Stimulated activated CD8-positive, alpha-beta memory T cell treated with anti-CD3 and anti-CD28 coated beads, Interleukin-4, amount 100 ng/mL, for 1 hour (primary cell): ENCODE measurements at regions not wholly inside any gene's neighbourhood (a gene's known extent, or its start where the extent isn't known, plus 50 kb on each side); places are given as distances from the start of the nearest gene placed in this dataset.

ENCODE experiments used
- DNase-seq, 2 donors: peaks; one replicate each; pipeline ENCODE4 v3.0.0-alpha.2; 2020; ENCODE audit warnings: low read depth in 2 of 2, low spot score in 1 of 2

DNA sequence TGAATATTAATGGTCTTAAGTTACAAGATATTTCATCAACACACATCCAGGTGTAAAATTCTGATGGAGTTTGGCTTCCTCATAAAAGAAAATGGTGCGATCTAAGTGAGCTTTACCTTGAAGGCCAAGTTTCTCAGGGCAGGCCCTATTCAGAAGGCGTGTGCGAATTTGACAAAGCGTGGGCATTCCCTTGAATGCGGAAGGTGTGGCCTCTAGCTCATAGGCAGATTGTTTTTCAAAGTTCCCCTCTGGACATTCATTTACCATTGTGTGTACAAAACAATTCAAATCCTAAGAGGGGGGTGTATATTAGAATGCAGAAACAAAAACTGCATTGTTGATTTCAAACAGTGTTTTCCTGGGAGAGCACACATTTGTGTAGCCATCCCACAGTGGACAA, 411.9 kb upstream of the PKN2 start:
- no peak for DNase-seq

DNA sequence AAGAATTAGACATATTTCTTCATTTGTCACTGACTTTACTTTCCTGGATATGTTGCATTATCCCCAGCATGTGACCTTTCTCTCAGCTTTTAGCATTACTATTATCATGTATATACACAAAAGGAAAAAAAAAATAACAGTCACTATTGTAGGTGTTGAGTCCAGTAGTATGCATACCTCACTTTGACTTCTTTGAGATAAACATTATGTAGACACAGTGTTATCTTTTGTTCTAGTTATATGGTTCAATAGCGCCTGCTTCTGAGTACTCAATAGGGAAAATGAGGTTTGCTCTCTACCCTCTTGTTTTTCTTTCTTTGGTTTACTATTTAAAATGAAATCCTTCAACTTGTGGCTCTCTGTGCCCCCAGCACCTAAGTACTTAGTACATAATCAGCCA, 409.6 kb upstream of the PKN2 start:
- DNase-seq = no peak

DNA sequence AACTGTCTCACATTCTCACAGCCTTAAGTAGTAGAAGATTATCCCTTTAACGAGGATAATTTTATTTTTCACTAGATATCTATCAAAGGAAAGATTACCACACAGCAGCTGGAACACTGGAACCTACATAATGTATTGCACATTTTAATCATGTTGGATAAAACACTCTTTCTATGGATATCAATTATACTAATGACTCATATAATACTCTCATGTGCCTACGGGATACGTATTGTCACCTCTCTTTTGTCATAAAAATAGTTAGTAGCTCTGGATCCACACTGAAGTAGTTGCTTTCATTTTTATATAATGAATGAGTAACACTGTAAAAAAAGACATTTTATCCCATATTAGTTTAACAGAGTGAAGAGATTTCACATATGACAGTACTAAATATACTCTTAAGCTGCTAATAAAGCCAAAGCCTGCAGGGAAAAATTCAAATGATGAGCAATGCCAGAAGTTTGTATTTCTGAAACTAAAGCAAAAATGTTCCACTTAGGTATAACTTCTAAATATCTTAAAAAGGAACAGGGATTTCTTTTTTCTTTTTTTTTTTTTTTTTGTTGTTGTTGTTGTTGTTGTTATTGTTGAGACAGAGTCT, 408.7 kb upstream of the PKN2 start:
- DNase-seq = no peak

DNA sequence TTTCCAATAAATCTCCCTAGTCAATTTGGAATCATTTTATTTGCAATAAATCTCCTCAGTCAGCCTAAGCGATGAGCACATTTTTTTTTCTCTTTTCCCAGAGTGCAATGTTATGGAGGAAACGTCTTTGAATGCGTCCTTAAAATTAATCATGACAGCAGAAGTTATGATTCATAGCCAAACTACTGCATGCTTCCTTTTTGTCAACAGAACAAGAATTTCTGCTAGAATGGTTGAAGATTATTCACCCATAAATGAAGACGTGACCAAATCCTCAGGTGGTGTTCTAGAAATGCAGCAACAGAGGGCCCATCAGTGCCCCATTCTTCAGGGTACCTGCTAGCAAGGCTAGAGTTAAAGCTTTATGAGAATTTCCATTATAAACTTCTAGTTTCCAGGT, 407.9 kb upstream of the PKN2 start:
- DNase-seq = no peak

DNA sequence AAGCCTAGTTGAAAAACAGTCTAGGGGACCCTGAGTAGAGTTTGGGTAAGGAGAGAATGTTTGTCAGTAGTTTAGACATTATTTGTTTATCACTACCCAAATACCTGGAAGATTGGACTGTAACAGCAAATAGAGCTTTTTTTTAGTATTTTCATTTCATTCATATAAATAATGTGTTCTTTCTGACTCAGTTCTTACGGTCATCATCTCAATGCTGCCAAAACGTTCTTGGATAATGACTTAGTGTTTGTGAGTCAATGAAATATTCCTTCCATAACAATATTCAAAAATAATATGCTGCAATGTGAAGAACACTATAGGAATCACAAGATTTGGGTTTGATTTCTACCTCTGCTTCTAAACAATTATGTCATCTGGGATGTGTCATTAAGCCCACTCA, 400.0 kb upstream of the PKN2 start:
- no peak for DNase-seq

DNA sequence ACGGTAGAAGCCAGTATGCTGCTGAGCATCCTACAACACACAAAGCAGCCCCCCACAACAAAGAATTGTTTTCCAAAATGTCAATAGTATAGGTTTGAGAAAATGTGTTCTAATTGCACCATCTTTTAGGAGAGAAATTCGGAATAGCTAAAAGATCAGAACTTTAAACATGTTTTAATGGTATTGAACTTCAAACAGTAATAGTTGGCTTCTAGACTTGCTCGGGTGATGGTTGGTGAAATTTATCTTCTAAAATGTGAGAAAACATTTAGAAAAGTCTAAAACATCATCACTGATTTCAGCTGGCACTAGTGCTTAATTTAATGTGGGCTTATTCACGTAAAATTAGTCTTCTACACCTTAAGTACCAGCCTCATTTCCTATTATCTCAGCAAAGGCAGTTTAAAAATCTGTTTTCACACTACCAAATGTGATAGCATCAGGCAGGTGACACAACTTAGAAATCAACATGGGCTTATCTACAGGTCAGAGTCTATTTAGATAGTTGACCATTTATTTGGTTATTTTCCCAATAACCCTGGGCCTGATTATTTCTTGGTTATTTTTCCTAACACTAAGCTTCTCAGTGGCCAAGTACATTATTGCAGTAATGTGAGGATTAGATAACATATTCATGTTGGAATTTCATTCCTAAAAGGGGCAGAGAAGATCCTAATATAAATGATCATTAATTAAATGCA, 399.3 kb upstream of the PKN2 start:
- DNase-seq = no peak

DNA sequence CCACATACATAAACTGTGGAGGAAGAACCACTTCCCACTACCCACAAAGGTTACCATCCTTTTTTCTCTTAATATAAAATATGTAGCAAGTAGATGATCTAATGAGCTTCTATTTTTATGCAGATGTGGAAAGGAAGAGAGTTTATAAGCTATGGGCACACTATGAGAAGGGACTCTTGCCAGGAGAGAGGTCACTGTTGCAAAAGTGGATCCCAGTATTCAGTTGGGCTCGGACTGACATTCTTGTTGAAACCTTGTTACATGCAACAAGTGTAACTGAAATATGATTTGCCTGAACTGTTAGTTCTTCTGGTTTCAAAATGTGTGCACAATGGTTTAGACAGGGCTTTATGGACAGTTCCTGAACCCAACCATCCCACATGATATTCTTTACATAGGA, 397.4 kb upstream of the PKN2 start:
- DNase-seq = no peak

DNA sequence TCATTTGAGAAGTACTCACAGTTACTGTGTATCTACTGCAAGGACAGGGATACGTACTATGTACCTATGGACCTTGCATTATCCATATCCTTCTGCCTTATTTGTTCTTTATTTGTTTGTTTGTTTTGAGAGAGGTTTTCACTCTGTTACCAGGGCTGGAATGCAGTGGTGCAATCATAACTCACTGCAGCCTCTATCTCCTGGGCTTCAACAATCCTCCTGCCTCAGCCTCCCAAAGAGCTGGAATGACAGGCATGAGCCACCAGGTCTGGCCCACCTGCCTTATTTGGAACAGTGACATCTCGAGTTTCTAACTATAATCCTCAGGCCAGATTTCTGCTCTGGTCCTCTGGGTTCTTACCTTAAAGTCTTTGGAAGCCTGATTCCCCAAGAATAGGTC, 395.5 kb upstream of the PKN2 start:
- DNase-seq = no peak

DNA sequence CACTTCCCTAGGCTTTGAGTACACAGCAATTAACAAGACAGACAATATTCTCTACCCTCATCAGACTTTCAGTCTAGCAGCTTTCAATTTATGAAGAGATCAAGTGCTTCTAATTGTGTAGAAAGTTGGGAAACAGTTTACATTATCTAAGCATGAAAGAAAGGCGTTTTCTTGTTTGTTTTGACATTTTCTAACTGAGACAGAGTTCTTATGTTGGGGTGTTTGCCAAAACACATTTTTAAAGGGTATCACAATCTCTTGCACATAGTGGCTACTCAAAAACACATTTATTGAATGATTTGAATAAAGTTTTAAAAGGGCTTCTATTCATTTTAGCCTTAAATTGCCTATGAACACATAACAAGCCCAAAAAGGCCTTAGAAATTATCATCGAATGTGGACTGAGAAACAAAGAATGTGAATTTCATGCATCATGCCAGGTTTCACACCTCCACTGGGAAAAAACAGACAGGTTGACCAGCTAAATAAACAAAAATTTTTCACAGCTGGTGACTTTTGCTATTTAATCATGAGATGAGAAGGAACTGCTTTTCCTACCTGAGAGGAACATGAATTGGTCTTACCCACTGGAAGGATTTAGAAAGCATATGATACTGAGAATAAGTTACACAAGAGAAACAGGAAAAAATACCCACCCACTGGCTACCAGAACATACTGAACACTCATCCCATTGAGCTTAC, 394.5 kb upstream of the PKN2 start:
- no peak for DNase-seq

DNA sequence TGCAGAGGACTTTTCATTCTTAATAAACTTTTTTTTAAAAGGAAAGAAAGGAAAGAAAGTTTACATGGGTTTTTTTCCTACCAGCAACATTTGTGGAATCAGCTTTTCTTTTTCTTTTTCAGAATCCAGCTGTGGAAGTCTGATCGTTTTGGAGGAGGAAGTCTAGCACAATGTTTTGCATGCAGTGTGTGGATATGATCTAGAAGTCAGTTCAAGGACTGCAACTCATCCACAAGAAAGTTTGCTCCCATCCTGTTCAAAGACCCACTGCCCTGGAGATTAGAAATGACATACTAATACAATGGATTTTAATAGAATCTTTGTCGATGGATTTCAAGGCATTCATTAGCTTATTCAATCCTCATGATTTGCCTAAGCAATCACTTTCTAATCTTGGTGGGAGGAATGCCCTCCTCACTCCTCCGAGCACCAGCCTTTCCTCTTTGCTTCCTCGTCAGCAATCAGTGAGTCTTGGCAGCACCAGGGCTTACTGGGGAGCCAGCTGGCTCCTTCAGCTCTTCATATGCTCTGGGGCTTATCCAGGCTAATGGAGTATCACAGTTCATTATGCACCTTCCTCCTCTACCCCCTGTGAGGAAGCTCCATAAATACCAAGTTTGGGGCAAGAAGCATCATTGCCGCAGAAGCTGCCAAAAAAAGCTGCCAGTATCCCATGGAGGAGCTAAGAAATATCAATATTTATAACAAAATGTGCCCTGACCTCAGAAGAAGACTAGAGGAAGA, 392.3 kb upstream of the PKN2 start:
- no peak for DNase-seq

DNA sequence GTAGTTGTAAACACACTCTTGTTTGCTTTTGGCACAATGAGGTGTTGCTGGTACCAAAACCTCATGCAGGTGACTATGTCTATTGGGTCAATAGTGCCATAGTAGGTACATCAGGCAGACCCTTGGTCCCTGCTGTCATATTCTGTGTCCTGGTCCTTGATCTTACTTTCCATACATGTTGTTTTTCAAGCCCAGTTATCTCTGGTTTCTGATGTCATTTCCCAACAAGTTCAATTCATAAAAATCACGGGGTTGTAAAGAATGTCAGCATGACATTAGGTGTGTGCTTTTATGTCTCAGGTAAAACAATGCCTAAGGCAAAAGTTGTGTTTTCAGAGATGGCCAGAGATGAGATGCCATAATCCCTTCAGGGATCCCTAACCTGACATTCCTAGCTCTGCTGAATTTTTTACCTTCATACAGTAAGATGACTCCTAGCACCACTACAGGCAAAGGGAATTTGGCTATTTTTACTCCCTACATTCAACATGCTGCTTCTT, 390.3 kb upstream of the PKN2 start:
- no peak for DNase-seq

DNA sequence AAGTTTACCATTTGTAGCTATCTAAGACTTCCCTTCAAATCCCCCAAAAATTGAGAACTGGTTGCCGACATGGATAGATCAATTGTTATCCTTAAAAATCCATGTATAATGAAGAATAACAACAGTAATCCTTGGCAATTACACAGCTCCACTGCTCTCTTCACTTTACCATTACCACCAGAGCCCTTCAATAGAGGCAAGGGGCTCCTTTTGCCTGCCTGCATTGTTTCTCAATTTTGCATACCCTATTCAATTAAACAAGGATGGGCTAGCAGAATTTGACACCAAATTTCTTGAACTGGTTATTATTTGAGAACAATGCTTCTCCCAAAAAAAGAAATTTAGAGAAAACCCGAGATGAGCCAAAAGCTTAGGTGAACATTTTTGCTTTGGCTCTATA, 387.8 kb upstream of the PKN2 start:
- DNase-seq = no peak

DNA sequence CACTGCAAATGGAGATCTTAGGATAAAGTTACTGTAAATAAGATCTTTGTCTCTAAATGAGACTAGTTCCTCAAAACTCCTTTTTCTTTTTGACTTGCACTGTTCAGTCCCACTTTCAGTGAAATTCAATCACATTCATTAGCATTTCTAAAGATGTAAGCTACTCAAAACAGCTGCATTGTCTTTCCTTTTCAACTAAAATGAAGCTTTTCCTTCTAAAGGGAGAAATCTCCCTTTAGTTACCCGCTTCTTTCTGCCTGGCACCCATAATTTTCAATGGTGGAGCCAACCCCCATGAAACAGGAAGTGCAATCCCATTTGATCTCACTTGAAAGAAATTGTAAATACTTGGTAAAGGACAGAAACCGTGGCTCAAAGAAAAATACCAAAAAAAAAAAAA, 387.4 kb upstream of the PKN2 start:
- no peak for DNase-seq

DNA sequence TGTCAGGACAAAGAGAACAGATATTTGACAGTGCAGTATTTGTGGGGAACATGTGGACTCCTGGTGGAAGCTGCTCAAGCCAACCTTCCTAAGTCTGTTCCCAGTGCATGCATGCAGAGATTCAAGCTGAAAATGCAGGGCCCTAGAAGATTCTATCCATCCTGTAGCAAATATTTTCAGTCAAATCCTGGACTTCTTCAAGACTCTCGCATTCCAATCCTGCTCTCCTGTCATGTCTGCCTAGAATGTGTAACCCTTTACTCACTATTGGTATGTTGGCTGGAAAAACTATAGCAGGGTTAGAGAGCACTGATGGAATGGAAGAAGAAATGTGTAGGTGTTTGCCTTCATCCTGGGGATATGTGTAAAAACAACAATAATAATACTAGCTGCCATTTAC, 385.6 kb upstream of the PKN2 start:
- no peak for DNase-seq

DNA sequence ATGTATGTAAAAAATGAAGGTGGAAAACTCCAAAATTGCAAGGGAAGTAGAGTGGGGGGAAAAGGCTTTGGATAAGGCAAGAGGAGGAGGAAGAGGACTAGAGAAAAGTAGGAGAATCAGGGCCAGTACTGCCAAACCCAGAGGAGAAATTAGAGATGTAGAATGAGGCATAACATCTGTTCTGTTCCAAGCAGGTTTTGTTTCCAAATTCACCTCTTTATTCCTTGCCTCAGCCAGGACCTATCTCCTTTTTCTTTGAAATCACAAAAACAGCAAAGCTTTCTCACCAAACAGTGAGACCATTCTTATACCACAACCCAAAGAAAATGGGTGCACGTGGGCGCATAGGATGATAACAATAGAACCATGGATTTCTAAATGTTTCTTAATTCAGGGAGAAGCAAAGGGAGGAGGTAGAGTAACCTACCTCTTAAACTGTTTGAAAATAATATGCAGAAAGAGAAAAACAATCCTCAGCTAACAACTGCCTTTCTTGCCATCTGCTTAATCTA, 383.3 kb upstream of the PKN2 start:
- DNase-seq = no peak

DNA sequence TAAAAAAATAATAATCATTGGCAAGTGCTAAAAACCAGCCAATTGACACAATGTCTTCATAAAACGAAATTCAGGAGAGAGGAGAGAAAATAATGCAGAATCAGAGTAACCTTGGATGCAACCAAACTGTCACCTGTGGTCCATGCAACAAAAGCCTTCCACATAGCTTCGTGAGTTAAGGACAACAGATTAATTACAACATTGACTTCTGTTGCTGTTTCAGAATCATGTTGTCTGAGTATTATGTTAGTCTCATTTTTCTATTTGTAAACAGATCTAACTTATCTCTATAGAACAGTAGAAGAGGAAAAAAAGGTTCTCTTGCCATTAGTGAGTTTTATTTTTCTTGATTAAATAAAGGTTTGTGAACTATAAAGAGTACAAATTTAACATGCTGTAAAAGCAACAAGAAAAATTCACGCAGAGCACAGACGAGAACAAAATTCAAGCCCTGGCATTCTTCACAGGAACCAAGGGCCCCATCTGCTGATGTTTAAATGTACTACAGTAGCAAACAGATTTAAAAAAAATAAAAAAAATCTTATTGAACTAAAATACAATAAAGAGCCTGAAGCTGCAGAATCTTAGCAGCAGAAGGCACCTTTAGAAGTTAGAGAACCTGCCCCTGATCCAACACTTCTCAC, 381.1 kb upstream of the PKN2 start:
- no peak for DNase-seq

DNA sequence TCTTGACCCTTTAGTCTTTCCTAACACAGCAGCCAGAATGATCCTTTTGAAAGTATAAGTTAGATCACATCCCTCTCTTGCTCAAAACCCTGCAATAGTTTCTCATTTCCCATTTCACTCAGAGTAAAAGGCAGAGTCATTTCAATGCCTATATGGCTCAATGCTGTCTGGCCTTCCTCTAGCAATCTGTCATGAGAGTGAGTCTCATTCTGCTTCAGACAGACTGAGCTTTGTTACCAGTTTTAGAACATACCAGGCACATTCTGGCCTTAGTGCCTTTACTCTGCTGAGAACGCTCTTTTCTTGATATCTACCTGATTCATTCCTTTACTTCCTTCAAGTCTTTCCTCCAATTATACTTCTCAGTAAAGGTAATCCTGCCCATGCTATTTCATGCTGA, 372.8 kb upstream of the PKN2 start:
- no peak for DNase-seq

DNA sequence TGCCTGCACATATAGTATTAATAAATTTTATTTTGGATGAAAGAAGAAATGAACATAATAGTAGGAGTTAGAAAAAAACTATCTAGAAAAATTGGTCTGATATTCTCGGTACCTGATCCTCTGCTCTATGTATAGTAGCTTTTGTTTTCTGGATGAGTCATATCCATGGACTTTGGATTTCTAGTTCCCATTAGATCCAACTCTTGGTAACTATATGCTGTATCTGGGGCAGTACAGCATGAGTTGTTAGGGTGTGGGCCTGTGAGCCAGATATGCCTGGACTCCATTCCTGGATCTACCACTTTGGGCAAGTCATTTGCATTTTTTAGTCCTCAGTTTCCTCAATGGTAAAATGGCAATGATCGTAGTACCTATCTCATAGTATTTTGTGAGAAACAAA, 372.2 kb upstream of the PKN2 start:
- no peak for DNase-seq

DNA sequence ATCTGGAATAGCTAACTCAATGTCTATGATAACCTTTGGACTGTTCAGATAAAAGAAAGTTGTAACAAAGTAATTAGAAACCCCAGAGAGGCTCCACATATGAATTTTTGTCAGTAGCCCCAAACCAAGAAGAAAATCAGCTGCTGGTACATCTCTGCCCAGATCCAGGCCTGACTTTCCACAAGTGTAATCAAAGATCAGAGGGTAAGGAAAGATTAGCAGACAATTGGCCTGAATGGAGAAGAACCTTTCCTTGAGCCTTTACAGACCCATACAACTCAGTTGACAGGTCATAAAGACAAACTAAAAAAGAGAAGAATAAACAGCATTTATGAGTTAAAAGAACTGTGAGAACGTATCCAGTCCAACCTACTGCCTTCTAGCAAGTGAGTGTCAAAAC, 366.7 kb upstream of the PKN2 start:
- DNase-seq = no peak

DNA sequence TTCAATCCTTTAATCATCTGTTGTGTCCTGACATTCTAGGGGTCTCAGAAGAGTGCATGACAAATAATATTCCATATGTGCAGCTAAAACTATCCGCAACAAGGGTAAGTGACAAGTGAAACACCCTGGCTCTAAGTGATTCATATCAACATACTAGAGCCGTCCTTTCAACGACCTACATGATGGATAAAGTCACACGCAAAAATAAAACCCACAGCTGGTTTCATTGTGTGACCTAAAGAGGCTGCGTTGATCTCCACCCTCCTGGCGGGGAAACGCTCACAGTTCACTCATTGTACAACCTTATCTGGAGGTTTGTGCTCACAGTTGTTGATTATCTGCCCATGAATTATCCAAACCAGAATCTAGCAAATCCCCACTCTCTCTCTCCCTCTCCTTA, 365.3 kb upstream of the PKN2 start:
- no peak for DNase-seq

DNA sequence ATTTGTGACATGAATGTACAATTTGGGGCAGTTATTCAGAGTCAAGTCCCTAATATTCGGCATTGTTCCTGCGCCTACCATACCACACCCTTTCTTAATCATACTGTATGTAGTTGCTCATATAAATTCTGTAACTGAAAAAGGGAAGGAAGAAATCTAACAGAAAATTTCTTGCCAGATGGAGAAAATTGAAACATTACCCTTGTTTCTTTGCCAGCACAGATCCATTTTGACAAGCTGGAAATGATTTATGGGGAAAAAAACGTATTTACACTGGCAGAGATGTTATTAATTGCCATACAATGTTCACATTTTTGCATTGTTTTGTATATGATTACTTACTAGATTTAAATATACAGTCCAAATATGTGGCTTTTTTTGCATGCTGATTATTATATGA, 363.8 kb upstream of the PKN2 start:
- DNase-seq = no peak
